ENCODE measurements at regions not wholly inside any gene's neighbourhood (a gene's known extent, or its start where the extent isn't known, plus 50 kb on each side); places are given as distances from the start of the nearest gene placed in this dataset.
"Not testable (repeated sequence)": the region's sequence is repeated elsewhere in the genome, so short reads cannot be mapped to it uniquely, and the experiment has no call there.

DNA sequence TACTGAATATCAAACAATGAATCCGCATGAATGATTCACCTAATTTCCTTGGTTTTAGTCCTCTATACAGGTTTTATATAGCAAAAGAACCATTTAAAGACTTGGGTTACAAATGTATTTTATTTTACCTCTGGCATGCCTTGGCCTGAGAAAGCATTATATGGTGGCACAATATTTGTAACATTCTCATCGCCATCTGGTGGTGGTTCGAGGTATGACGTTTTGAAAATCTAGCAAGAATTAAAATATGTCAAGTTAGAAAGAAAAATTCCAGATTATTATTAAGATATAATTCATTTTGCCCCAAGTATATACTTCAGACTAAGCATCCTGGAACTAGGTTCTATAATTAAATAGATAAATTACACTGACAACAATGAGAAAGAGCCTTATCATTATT lies 445.9 kb downstream of the ZNF33B start:
- H3K27ac ChIP-seq; H3K4me1 ChIP-seq; H3K4me3 ChIP-seq; H3K27me3 ChIP-seq; intact Hi-C loops (cut with DNase I); ATAC-seq; H3K9me3 ChIP-seq; H3K36me3 ChIP-seq; DNase-seq: not testable (repeated sequence)
- TF ChIP-seq, protein P1, sequence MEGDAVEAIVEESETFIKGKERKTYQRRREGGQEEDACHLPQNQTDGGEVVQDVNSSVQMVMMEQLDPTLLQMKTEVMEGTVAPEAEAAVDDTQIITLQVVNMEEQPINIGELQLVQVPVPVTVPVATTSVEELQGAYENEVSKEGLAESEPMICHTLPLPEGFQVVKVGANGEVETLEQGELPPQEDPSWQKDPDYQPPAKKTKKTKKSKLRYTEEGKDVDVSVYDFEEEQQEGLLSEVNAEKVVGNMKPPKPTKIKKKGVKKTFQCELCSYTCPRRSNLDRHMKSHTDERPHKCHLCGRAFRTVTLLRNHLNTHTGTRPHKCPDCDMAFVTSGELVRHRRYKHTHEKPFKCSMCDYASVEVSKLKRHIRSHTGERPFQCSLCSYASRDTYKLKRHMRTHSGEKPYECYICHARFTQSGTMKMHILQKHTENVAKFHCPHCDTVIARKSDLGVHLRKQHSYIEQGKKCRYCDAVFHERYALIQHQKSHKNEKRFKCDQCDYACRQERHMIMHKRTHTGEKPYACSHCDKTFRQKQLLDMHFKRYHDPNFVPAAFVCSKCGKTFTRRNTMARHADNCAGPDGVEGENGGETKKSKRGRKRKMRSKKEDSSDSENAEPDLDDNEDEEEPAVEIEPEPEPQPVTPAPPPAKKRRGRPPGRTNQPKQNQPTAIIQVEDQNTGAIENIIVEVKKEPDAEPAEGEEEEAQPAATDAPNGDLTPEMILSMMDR (IDR thresholded peaks at IDR 0.05) = peak; percentile 59

DNA sequence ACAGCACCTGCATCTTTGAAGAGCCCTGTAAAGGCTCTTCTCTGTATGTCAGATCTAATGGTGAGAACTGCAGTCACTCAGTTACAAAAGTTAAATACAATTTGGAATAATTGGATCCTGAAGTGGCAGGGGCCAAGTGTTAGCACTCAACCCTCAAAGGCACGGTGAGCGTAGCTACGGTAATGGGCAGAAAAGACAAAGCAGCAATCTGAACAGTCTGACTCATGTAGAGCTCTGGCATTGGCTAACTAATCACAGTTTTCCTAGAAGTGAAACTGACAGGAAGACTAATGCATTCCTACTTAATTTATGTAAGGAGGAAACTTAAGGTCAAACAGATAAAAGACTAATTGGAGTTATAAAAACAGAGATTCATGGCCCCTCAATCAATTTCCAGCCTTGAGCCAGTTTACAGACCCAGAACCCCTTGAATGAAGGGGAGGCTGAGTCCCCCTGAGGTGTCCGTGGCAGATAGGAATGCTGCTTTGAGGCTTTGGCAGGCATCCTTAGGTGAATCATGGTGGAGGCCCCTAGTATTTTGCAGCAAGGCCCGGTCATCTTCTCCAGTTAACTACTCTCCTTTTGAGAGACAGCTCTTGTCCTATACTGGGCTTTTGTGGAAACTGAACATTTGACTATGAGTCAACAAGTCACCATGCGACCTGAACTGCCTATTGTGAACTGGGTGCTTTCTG lies 450.7 kb downstream of the ZNF33B start:
- DNase-seq; H3K27ac ChIP-seq; H3K27me3 ChIP-seq; H3K4me3 ChIP-seq; intact Hi-C loops (cut with DNase I); H3K4me1 ChIP-seq; ATAC-seq; H3K36me3 ChIP-seq; H3K9me3 ChIP-seq: not testable (repeated sequence)

DNA sequence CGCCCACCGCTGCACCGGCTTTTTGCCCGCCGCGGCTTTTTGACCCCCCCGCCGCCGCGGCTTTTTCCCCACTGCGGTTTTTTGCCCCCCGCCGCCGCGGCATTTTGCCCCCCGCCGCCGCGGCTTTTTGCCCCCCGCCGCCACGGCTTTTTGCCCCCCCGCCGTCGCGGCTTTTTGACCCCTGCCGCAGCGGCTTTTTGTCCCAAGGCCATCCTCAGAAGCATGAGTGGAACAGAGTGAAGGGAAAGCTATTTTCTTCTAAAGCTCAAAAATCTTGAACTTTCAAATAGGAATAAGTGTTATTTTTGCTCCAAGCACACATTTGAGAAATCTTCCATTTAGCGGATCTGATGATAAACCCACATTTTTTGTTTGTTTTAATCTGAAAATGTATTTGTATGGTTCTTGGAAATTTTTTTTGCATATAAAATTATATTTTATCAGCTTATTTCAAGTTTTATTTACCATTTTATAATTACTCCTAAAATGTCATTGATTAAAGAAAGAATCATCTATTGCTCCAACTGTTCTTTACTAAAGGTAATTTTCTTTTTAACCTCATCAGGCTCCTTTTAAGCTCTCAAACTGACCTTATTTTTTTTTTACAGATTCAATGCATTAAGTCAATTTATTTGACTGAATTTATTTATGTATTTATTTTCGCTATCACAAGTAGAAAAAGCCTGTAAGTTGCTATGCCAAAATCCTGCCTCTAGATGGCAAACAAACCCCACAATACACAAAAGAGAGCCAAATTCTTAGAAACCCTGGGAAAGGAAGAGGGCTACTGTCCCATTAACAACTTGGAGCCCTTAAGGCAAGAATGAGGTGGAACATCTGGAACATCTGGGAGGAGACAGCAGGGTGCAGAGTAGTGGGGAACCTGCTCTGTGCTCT lies 460.3 kb downstream of the ZNF33B start:
- H3K9me3 ChIP-seq; DNase-seq; H3K4me3 ChIP-seq; ATAC-seq; H3K36me3 ChIP-seq; H3K27ac ChIP-seq; intact Hi-C loops (cut with DNase I); H3K4me1 ChIP-seq: not testable (repeated sequence)
- TF ChIP-seq, protein P1 (IDR thresholded peaks at IDR 0.05) = peak; percentile 56
- H3K27me3 ChIP-seq = peaks cover 25% of the 10 kb centered on the region

DNA sequence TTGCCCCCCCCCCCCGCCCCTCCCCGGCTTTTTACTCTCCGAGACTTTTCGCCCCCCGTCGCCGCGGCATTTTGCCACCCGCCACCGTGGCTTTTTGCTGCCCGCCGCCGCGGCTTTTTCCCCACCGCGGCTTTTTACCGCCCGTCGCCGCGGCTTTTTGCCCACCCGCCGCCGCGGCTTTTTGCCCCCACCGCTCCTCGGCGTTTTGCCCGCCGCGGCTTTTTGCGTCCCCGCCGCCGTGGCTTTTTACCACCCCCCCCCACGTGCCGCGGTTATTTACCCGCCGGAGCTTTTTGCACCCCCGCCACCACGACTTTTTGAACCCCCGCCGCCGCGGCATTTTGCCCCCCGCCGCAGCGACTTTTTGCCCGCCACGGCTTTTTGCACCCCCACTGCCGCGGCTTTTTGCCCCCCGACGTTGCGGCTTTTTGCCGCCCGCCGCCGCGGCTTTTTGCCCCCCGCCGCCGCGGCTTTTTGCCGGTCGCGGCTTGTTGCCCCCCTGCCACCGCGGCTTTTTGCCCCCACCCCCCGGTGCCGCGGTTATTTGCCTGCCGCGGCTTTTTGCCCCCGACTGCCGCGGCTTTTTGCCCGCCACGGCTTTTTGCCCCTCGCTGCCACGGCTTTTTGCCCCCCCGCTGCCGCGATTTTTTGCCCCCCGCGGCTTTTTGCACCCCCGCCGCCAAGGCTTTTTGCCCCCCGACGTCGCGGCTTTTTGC lies 461.1 kb downstream of the ZNF33B start:
- H3K4me1 ChIP-seq = no peaks in the 10 kb centered on the region
- no peaks in the 10 kb centered on the region for H3K9me3 ChIP-seq
- peaks cover 27% of the 10 kb centered on the region for H3K27me3 ChIP-seq
- TF ChIP-seq, protein P1 (IDR thresholded peaks at IDR 0.05) = no peak
- no peaks in the 10 kb centered on the region for H3K36me3 ChIP-seq
- DNase-seq = no peak
- ATAC-seq = no peak
- H3K4me3 ChIP-seq = no peak overlapping the region
- no peak overlapping the region for H3K27ac ChIP-seq
- intact Hi-C loops (cut with DNase I) = no loop called here

DNA sequence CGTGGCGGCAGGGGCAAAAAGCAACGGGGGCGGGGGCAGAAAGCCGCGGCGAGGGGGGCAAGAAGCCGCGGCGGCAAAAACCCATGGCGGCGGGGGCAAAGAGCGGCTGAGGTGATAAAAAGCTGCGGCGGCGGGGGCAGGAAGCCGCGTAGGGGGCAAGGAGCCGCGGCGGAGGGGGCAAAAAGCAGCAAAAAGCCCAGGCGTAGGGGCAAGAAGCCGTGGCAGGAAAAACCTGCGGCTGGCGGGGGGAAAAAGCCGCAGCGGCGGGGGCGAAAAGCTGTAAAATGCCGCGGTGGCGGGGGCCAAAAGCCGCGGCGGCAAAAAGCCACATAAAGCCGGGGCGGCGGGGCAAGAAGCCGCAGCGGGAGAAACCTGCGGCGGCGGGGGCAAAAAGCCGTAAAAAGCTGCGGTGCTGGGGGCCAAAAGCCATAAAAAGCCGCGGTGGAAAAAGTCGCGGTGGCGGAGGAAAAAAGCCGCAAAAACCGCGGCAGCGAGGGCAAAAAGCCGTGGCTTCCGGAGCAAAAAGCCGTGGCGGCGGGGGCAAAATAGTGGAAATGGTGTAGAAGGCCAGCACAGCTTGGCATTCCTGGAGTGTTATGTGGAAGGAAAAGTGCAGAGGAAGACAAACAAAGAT lies 487.8 kb downstream of the ZNF33B start:
- intact Hi-C loops (cut with DNase I) = no loop called here
- Histone ChIP-seq H3K4me3 (no peak overlapping the region), H3K27me3 (no peaks in the 10 kb centered on the region), H3K4me1 (no peaks in the 10 kb centered on the region), H3K27ac (no peak overlapping the region), H3K9me3 (no peaks in the 10 kb centered on the region), H3K36me3 (no peaks in the 10 kb centered on the region)
- ATAC-seq = no peak
- TF ChIP-seq, protein P1 (IDR thresholded peaks at IDR 0.05) = no peak
- DNase-seq = no peak

All from upper lobe of right lung (tissue), 1 donor.